WTC11 (cell line): ENCODE measurements at regions not wholly inside any gene's neighbourhood (a gene's known extent, or its start where the extent isn't known, plus 50 kb on each side); places are given as distances from the start of the nearest gene placed in this dataset.

Source experiments
- TEAD1 ChIP-seq: sonication (generic); formaldehyde crosslinking; IDR thresholded peaks from 2 replicates; pipeline ENCODE4 v1.8.0; 2022; ENCODE audit warnings: mild to moderate bottlenecking, missing genetic modification reagents
- ZNF121 ChIP-seq: sonication (generic); formaldehyde crosslinking; IDR thresholded peaks from 2 replicates; pipeline ENCODE4 v1.8.0; 2023; ENCODE audit warnings: missing genetic modification reagents
- ZNF263 ChIP-seq: sonication (generic); formaldehyde crosslinking; IDR thresholded peaks from 2 replicates; pipeline ENCODE4 v1.8.1; 2022; ENCODE audit warnings: low read depth, mild to moderate bottlenecking, moderate library complexity, missing genetic modification reagents

GRCh38 chr4:134551348-134551747, 349.8 kb upstream of the PABPC4L start:
- TF ChIP-seq ZNF263 (CRISPR knock-in tag) (no peak), TEAD1 (no peak), ZNF121 (no peak)
